NCI-H1417 (cell line): ENCODE measurements at regions not wholly inside any gene's neighbourhood (a gene's known extent, or its start where the extent isn't known, plus 50 kb on each side); places are given as distances from the start of the nearest gene placed in this dataset.

ENCODE experiments used
- DNase-seq, 3 experiments: peaks; one replicate each; lab custom pipeline; 2025; lab: John Stamatoyannopoulos, UW

DNA sequence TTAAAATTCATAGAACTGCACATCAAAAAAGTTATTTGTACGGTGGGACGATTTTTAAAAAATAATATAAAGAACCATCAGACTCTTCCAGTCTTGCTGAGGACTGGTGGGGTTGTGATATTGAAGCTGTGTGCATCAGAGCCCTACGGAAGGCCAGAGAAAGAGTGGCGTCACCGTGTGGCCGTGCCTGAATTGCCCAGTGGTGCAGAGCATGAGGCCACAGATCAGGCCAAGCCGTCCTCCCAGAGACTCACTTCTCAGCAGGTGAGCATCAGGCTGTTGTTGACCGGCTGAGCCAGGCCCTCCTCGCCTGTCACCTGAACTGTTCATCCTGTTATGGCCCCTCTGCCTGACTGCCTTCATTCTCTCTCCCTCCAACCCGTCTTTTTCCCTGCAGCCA, 1013.9 kb downstream of the TBC1D22A start:
- no peak for DNase-seq

- DNase-seq = no peak
Observed at GRCh38 chr22:47775686-47776085, 1013.2 kb downstream of the TBC1D22A start.

DNA sequence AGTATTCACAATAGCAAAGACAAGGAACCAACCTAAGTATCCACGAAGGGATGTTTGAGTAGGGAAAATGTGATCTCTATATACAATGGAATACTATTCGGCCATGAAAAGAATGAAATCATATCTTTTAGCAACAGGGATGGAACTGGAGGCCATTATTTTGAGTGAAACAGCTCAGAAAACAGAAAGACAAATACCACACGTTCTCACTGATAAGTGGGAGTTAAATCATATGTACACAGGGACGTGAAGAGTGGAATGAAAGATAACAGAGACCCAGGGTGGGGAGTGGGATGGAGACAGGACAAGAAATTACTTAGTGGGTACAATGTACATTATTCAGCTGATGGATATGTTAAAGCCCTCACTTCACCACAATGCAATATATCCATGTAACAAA, 1012.7 kb downstream of the TBC1D22A start:
- DNase-seq = no peak

- DNase-seq = no peak
Observed at GRCh38 chr22:47773635-47774034, 1011.2 kb downstream of the TBC1D22A start.

DNA sequence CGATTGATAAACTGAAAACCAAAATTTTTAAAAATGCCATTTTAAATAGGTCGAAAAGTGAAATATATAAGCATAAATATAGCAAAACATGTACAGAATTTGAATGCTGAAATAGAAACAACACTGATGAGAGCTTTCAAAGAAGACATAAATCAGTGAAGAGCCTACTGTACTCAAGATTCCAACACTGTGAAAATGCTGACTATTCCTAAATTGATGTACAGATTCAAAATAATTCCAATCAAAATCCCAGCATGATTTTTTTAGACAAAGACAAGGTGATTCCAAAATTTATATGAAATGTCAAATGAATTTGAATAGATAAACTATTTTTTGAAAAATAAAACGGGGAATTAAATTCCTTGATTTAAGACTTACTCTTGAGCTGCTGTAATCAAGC, 1010.4 kb downstream of the TBC1D22A start:
- DNase-seq = no peak

GRCh38 chr22:47769652-47770051, 1007.2 kb downstream of the TBC1D22A start:
- DNase-seq = no peak

DNA sequence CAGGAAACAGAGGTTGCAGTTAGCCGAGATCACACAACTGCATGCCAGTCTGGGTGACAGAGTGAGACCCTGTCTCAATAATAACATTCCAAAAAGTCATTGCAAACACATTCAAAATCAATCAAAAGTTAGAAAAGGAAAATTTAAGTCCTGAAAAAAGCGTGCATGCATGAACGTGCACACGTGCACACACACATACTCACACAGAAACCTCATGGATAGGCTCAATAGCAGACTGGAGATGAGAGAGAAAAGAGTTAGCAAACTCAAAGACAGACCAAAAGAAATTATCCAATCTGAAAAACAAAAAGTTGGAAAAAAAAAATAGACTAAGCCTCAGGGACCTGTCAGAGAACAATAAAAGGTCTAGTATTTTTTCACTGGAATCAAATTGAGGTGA, 1005.6 kb downstream of the TBC1D22A start:
- DNase-seq = no peak

- no peak for DNase-seq
Observed at GRCh38 chr22:47767403-47767802, 1005.0 kb downstream of the TBC1D22A start.

- DNase-seq = no peak
Observed at GRCh38 chr22:47765757-47766156, 1003.3 kb downstream of the TBC1D22A start.

DNA sequence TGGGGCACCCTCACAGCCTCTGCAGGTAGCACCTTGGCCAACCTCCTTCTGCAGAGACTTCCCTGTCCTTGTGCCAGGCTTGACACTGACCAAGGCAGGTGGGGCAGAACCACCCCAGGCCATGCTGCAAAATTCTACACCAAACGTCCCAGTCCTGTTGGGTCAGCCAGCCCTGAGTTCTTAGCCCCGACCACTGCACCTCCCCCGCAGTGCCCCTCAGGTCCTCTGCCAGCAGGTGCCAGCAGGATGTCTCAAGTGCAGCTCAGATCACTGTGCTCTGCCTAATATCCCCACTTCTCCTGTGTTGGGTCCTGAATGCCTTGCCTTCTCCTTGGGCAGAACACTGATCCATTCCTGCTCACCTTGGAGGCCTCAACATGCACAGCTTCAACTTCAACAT, 999.7 kb downstream of the TBC1D22A start:
- DNase-seq = no peak

- no peak for DNase-seq
Observed at GRCh38 chr22:47759909-47760308, 997.5 kb downstream of the TBC1D22A start.

- DNase-seq = no peak
Observed at GRCh38 chr22:47757741-47758140, 995.3 kb downstream of the TBC1D22A start.

DNA sequence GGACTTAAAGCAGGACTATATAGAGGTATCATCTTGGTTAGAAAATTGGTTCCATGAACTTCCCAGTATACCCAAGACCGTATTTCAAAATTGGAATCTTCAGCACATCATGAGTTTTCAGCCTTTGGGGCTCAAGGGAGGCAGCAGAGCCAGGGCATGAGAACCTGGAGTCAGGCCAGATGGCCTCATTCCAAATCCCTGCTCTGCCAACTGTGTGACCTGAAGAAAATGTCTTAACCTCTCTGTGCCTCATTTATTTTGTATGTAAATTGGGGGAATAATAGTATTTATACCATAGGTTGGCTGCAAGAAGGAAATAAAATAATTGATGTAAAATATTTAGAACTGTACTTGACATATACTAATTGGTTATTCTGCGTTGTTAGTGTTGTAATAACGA, 987.6 kb downstream of the TBC1D22A start:
- DNase-seq = no peak

DNA sequence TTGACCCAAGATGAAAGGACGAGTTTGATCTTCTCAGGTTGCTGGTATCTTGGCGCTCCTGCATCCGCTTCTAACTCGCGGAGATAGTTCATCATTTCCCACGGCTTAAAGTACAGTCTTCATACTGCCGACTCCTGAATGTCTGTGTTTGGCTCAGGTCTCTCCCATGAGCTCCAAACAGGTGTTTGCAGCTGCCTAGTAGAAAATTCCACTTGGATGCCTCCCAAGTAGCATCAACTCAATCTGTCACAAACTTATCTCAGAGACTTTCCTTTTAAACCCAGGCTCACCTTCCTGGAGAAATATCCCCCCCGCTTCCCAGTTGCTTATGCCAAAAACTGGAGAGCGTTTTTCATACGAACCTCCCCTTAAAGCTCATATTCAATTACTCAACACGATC, 986.5 kb downstream of the TBC1D22A start:
- DNase-seq = no peak

- DNase-seq = no peak
Observed at GRCh38 chr22:47748271-47748670, 985.8 kb downstream of the TBC1D22A start.

- DNase-seq = no peak
Observed at GRCh38 chr22:47740109-47740805, 977.8 kb downstream of the TBC1D22A start.

GRCh38 chr22:47739291-47740015, 977.0 kb downstream of the TBC1D22A start:
- no peak for DNase-seq

DNA sequence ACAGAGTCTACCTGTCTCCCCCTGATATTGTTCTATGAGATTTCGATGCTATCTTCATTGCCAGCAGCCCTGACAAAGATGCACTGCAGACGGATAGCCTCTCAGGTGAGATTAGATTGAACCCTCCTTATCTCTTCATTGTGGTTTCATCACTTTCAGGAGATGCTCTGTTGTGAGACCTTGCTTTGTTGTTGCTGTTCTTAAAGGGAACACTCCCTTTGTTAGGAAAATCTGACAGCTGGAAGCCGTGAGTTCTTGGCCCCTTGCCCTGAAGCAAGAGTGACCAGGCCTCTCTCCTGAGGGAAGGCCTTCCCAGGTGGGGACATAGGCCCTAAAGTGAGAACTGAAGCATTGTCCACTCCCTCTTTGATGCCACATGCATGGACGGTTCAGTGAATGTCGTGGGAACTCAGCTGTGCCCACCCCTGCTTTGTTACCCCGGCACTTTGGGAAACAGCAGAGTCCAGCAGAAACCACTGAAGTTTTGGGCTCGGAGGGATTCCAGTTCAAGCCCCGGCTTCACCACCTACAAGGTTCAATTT, 976.1 kb downstream of the TBC1D22A start:
- DNase-seq = no peak

DNA sequence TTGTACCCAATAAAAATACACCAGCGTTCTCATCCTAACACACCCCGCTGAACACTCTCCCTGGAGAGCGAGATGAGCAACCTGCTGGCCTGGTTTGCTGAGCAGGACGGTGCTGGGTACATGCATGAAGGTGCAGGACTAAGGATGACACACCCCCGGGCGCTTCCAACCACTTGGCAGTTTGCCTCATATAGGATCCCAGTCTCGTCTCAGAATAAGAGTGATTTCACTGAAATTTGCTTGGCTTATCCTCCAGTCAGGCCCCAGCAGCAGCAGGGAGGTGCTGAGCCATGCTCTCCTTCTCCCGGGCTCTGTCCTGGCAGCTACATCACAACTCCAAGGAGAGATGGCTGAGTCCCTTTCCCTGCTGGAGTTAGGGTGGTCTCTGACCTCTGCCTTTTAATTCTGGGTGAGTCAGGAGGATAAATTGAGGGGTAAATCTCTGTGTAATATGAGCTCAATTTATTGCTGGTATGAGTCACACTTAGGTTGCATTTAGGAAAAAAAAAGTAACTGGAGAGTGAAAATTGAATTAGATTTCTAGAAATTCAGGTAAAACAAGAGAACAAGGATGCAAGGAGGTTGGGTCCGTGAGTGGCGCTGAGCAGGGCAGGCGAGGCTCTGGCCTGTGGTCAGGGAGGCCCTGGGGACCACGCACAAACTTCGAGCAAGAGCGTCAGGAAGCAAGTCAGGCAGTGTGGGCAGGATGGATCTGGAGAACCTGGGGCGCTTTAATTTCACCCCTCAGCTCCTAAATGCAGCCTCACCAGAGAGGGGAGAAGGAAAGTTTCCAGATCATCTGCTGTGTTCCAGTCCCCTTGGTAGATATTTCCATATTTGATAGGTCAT, 974.0 kb downstream of the TBC1D22A start:
- no peak for DNase-seq

DNA sequence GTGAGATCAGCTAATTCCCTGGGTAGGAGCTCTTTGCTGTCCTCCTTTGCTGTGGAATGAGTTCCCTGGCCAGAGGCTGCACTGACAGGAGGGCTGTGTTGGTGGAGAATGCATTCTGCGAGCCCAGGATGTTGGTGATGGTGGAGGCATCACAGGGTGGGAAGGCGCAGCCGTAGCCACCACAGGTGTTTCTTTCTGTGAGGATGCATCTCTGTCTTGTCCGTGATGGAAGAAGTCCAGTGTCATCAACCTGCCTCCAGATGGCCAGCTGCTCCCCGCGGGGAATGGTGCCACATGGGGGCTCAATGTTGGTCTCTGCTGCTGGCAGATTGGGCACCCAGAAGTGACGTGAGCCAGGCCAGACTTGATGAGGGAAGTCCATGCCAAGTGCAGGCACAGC, 972.1 kb downstream of the TBC1D22A start:
- DNase-seq = no peak

DNA sequence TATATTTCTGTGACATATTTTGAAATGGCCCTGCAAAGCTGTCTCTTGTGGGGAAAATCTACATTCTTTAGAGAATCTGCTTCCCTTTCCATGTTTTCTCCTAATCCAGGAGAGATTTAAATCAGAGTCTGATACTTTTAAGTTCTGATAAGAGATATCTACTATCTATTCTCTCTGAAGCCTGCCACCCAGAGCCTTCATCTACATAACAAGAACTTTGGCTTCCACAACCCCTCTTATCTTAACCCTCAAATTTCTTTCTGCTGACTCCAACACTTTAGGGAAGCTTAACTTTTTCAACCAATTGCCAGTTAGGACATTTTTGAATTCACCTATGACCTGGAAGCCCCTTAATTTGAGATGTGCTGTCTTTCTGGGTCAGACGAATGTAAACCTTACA, 965.2 kb downstream of the TBC1D22A start:
- no peak for DNase-seq

DNA sequence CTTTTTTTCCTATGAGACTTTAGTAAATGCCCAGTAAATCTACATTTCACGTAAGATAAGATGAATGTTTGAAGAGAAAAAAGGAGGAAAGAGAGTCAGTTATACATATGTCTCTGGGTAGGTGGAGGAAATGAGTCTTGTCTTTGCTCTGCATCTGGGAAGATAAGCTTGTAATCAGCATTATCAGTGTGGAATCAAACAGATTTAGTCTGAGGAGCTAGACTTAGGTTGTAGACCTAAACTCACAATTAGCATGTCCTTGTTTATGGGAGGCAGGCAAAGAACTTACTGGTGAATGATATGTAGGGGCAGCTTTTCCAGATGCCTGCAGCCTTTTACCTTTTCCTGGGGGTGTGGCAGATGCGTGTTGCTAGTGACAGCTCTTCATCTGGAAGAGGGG, 962.3 kb downstream of the TBC1D22A start:
- no peak for DNase-seq

DNA sequence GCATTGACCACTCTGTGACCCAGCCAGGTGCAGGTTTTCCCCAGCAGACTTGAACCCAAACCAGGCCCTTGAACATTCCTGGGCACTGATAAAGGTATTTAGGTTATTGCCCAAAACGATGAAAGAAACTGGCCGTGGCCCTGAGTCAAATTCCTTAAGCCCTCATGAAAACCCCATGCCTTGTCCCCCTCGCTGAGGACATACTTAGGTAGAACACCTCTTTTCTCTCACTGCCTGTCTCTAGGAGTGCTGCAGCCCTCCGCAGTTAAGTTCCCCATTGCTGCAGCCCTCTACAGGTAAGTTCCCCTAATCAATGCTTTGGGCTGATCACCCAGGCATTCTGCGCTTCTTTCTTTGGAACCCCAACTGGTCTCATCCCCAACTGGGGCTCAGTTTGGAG, 961.6 kb downstream of the TBC1D22A start:
- DNase-seq = no peak
